ENCODE measurements at regions not wholly inside any gene's neighbourhood (a gene's known extent, or its start where the extent isn't known, plus 50 kb on each side); places are given as distances from the start of the nearest gene placed in this dataset.

GRCh38 chr13:91117351-91117750, 230.1 kb upstream of the MIR17HG start:
- TF ChIP-seq CTCF (IDR thresholded peaks at IDR 0.05) (no peak), POLR2A (IDR thresholded peaks at IDR 0.05) (no peak)

Data from thyroid gland (tissue), 4 donors.